HEK293T (cell line): ENCODE measurements at regions not wholly inside any gene's neighbourhood (a gene's known extent, or its start where the extent isn't known, plus 50 kb on each side); places are given as distances from the start of the nearest gene placed in this dataset.

Experiments
- CTCF ChIA-PET: fragments of 350-600 bp; formaldehyde crosslinking; extraction: SDS; loops from one replicate; lab custom pipeline; 2021; ENCODE audit warnings: antibody characterized with exemption, inconsistent platforms; lab: Yijun Ruan, JAX
- POLR2A ChIA-PET: fragments of 350-600 bp; formaldehyde crosslinking; extraction: SDS; loops from one replicate; lab custom pipeline; 2020; ENCODE audit warnings: antibody characterized with exemption, inconsistent platforms; lab: Yijun Ruan, JAX
- DNase-seq: peaks from one replicate; pipeline ENCODE4 v3.0.0; 2012; ENCODE audit warnings: mixed read lengths; ENCODE audit errors: extremely low spot score
- ARNT ChIP-seq: fragments of 450-650 bp; IDR thresholded peaks from 2 replicates; pipeline ENCODE4 v1.6.1; 2017; ENCODE audit warnings: mild to moderate bottlenecking
- BHLHE40 ChIP-seq: fragments of 450-650 bp; IDR thresholded peaks from 2 replicates; pipeline ENCODE4 v1.6.1; 2016; ENCODE audit warnings: mild to moderate bottlenecking, moderate library complexity, borderline replicate concordance
- CTBP1 ChIP-seq: fragments of 450-650 bp; IDR thresholded peaks from 2 replicates; pipeline ENCODE4 v1.6.1; 2016; ENCODE audit warnings: borderline replicate concordance
- ELF4 ChIP-seq: fragments of 450-650 bp; IDR thresholded peaks from 2 replicates; pipeline ENCODE4 v1.6.1; 2017; ENCODE audit warnings: antibody characterized with exemption
- FOXA1 ChIP-seq: fragments of 450-650 bp; IDR thresholded peaks from 2 replicates; pipeline ENCODE4 v1.6.1; 2016; ENCODE audit warnings: mild to moderate bottlenecking
- FOXK2 ChIP-seq: fragments of 450-650 bp; IDR thresholded peaks from 2 replicates; pipeline ENCODE4 v1.6.1; 2016; ENCODE audit warnings: mild to moderate bottlenecking
- FOXM1 ChIP-seq: fragments of 450-650 bp; IDR thresholded peaks from 2 replicates; pipeline ENCODE4 v1.6.1; 2017; ENCODE audit warnings: mild to moderate bottlenecking, borderline replicate concordance
- HDGF ChIP-seq: fragments of 450-650 bp; IDR thresholded peaks from 2 replicates; pipeline ENCODE4 v1.6.1; 2017; ENCODE audit warnings: antibody characterized with exemption, borderline replicate concordance
- L3MBTL2 ChIP-seq: fragments of 450-650 bp; conservative IDR thresholded peaks from 2 replicates; pipeline ENCODE4 v1.6.1; 2016; ENCODE audit warnings: mild to moderate bottlenecking
- LEF1 ChIP-seq: fragments of 450-650 bp; IDR thresholded peaks from 2 replicates; pipeline ENCODE4 v1.6.1; 2017; ENCODE audit warnings: mild to moderate bottlenecking, borderline replicate concordance
- NFRKB ChIP-seq: fragments of 450-650 bp; IDR thresholded peaks from 2 replicates; pipeline ENCODE4 v1.6.1; 2016; ENCODE audit warnings: mild to moderate bottlenecking, moderate library complexity
- SP1 ChIP-seq: fragments of 450-650 bp; IDR thresholded peaks from 2 replicates; pipeline ENCODE4 v1.6.1; 2017
- SUZ12 ChIP-seq: fragments of 450-650 bp; IDR thresholded peaks from 2 replicates; pipeline ENCODE4 v1.6.1; 2016; ENCODE audit warnings: mild to moderate bottlenecking
- TARDBP ChIP-seq: fragments of 450-650 bp; IDR thresholded peaks from 2 replicates; pipeline ENCODE4 v1.6.1; 2016
- ZNF384 ChIP-seq: fragments of 450-650 bp; IDR thresholded peaks from 2 replicates; pipeline ENCODE4 v1.6.1; 2016
- TF ChIP-seq, protein P1 (sequence below): fragments of 450-650 bp; IDR thresholded peaks from 2 replicates; pipeline ENCODE4 v1.6.1; 2016

DNA sequence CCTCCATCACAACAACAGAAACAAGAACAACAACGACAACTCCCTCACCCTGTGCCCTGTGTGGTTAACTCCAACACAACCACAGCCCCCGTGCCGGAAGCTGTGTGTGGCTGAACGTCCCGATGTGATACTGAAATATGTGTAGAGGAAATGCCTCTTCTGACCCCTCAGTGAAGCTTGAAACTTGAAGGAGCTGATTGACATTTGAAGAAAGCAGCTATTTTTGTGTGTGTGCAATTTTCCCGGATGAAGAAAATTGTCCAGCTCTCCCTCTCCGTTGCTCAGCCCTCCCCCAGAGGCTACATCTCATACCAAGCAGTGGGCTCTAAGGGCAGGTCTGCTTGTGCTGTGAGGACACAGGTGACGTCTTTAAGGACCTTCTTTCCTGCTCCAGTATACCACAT lies 173.8 kb downstream of the ICOS start:
- ChIA-PET POLR2A (no interaction called here), CTCF (no interaction called here)
- TF ChIP-seq FOXA1 (no peak), ZNF384 (no peak), SP1 (no peak), LEF1 (no peak), ARNT (no peak), FOXK2 (no peak), L3MBTL2 (no peak), HDGF (no peak), BHLHE40 (no peak)
- no peak for DNase-seq

DNA sequence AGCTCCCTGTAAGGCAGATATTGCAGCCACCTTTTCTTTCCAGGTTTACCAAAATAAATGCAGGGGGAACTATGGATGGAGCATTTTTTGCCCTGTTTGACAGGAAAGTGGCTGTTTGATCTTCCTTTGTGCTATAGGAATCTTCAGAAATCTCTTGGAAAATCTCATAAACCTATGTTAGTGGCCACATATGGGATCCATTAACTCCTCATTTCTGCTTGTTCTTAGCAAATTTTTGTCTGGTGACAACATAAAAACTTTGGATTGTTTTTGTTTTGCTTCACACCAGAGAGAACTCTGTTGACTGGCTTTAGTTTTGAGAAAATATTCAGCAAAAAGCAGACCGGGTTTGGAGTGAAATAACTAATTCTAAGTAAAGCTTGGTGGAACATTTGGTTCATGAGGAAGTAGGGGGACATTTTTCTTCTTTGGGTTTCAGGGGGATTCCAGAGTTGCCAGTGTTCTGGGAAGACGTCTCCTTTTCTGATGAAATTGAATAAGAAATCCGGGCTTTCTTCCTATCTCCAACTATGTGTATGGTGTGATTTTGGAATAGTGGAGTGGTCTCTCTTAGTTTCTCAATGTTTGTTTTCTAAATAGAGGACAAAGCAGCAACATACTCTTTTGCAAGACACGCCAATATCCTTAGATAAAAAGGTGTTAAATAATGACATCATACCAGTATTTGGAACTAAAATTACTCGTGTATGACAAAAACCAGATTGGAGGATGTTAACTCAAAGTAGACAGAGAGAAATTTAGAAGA lies 174.4 kb downstream of the ICOS start:
- TF ChIP-seq LEF1: no peak
- no peak for TF ChIP-seq ARNT
- TF ChIP-seq ELF4: no peak
- TF ChIP-seq FOXA1: no peak
- no peak for TF ChIP-seq NFRKB
- no peak for TF ChIP-seq CTBP1
- no peak for TF ChIP-seq HDGF
- TF ChIP-seq, protein P1, sequence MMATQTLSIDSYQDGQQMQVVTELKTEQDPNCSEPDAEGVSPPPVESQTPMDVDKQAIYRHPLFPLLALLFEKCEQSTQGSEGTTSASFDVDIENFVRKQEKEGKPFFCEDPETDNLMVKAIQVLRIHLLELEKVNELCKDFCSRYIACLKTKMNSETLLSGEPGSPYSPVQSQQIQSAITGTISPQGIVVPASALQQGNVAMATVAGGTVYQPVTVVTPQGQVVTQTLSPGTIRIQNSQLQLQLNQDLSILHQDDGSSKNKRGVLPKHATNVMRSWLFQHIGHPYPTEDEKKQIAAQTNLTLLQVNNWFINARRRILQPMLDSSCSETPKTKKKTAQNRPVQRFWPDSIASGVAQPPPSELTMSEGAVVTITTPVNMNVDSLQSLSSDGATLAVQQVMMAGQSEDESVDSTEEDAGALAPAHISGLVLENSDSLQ: no peak
- no peak for TF ChIP-seq SP1
- TF ChIP-seq SUZ12: no peak
- no peak for TF ChIP-seq L3MBTL2
- TF ChIP-seq BHLHE40: no peak
- no peak for TF ChIP-seq FOXM1
- no peak for TF ChIP-seq FOXK2
- no peak for TF ChIP-seq ZNF384
- no peak for TF ChIP-seq TARDBP
- ChIA-PET POLR2A (no interaction called here), CTCF (no interaction called here)
- DNase-seq: no peak

DNA sequence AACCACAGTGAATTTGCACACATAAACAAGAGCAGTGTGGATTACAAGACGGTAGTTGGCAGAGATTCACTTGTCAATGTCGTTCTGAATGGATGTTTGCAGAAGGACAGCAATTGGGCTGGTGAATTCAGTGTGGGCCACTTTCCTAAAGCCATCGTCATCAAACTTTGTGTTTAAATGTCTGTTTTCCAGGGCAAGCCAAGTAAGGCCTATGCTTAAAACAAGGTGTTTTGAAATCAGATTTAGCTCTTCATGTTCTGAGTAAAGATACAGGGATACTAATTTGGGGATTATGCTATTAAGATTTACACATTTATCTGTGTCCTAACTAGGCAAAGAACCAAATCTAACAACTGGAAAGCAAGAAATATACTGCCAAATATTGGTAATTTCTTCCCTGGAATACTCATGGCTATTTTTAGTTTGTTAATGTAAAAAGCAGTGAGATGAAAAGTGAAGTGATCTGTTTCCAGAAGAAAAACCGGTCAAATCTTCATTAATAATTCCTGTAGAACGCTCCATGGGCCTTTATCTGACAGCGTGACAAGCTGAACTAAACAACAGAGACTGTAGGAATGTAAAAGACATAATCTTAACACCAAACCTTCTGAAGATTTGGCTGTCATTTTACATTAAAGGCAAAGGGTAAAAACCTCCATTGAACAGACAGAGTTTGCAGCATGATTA lies 175.7 kb downstream of the ICOS start:
- ChIA-PET CTCF (interaction anchor here (0.7 to 1.6 kb wide), 2 partner anchors 33 to 47 kb away, joined by 3 read pairs; no protein-coding TSS in a partner anchor), POLR2A (no interaction called here)
- TF ChIP-seq L3MBTL2 (no peak), HDGF (no peak), TARDBP (no peak), ELF4 (no peak), SP1 (no peak), NFRKB (no peak), ZNF384 (no peak), FOXK2 (no peak), ARNT (no peak), SUZ12 (no peak), FOXM1 (no peak), BHLHE40 (no peak), LEF1 (no peak), CTBP1 (no peak), FOXA1 (no peak)
- TF ChIP-seq, protein P1: no peak
- DNase-seq: no peak

DNA sequence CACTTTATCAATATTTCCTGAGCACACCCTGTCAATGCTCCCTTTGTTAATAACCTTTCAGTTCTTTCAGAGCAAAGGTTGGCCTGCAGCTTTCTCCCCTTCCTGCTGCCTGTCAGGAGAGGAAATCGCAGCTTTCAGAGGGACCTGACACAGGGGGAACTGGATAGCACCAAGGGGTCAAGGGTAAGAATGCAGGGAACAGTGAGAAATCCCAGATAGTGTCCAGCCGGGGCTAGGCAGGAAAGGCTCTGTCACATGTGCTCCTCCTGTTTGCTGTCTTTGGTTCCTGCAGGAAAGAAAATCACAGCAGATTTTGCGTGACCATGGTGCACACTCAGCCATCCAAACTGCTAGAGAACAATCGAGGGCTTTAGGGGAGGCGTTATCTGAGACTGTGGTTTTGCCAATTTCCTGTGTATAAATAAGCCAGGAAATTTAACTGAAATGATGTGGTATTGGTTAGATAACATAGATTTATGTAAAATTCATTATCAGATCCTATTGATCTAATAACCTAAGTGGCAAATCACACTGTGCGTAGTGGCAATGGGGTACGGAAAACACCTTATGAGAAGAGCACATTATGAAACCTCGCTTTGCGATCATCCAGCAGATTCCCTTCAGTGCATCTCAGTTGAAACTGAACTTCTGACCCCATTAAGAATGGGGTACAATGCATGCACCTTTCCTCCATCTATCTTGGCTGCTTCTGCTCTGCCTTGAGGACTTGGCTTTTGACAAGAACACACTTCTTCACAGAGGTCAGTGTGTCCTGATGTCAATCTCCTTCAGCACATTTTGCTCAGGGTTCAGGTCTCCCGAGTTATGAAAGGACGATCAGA lies 178.0 kb downstream of the ICOS start:
- TF ChIP-seq, protein P1: no peak
- TF ChIP-seq CTBP1 (no peak), FOXM1 (no peak), ZNF384 (no peak), ELF4 (no peak), FOXK2 (no peak), TARDBP (no peak), BHLHE40 (no peak), SP1 (no peak), SUZ12 (no peak), NFRKB (no peak)
- CTCF ChIA-PET: no interaction called here
- no peak for DNase-seq
- POLR2A ChIA-PET: no interaction called here

DNA sequence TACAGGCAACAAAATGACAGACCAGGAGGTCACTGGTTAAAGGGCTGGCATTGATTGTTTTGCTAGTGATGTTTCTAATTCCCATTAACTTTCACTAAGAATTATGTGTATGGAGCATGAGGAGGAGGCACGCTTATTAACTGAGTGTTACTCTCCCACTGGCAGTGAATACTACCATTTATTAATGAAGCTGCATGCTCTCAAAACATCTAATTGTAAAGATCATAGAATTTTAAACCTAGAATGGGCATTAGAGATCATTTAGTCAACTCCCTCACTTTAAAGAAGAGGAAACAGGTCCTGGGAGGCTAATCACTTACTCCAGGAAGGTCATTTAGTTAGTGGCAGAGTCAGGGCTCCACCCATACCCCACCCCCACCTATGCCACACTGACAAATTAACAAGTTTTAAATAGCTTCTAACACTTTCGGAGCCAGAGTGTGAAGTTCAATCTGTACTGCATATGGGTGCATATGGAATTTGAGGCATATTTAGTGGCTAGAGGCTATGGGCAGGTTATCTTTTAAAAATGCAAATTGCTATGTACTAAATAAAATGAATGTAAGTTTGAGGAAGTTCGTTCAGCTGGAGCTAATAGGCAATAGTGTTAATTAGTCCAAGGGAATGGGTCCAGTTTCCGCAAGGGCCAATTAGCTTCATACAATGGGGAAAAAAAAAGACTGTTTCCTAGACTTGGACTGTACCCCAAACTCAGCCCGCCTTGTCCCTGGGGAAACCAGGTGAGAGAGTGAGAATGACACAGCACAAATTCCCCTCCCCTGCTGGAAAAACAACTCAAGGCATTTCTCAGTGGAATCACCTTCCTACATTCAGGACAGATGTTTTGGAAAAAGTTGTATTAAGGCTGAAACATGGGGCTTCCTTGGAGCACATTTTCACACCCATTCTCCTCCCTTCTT lies 178.8 kb downstream of the ICOS start:
- POLR2A ChIA-PET: no interaction called here
- CTCF ChIA-PET: no interaction called here
- TF ChIP-seq TARDBP (no peak), L3MBTL2 (no peak), SUZ12 (no peak), LEF1 (no peak), FOXM1 (no peak), SP1 (no peak), BHLHE40 (no peak), CTBP1 (no peak), ARNT (no peak), ZNF384 (no peak), NFRKB (no peak), ELF4 (no peak), FOXK2 (no peak), HDGF (no peak), FOXA1 (no peak)
- TF ChIP-seq, protein P1: no peak
- DNase-seq: no peak
